Body of pancreas (tissue), 4 donors: ENCODE measurements at regions not wholly inside any gene's neighbourhood (a gene's known extent, or its start where the extent isn't known, plus 50 kb on each side); places are given as distances from the start of the nearest gene placed in this dataset. TPM values are rescaled to one million over a fixed set of nuclear protein-coding genes. Genes with fewer than 3 reads are reported as not detected.

ENCODE experiments used
- ATAC-seq: fragments of 150-250 bp; one replicate; pipeline ENCODE4 v1.9.1; 2016
- DNase-seq, 4 donors: peaks; one replicate each; pipeline ENCODE4 v3.0.0-alpha.2; 2019
- H3K27ac ChIP-seq, 4 donors: fragments of 200-600 bp; sonication (generic); 1 replicate in 3 of 4; 2 replicates in 1 of 4; pipeline versions ENCODE4 v1.5.1 to v1.6.1; 2016 to 2019; ENCODE audit warnings: mild to moderate bottlenecking in 1 of 4, mixed read lengths in 1 of 4, moderate library complexity in 1 of 4
- H3K27me3 ChIP-seq, 2 donors: fragments of 200-600 bp; sonication (generic); one replicate each; pipeline ENCODE4 v1.6.0; 2016; ENCODE audit warnings: mild to moderate bottlenecking in 1 of 2
- H3K36me3 ChIP-seq, 2 donors: fragments of 200-600 bp; sonication (generic); replicated peaks in 1 of 2; 2 replicates each; pipeline ENCODE4 v1.5.1; 2016; ENCODE audit warnings: low read depth in 2 of 2; ENCODE audit not compliant: insufficient read depth in 1 of 2
- H3K4me1 ChIP-seq: fragments of 200-600 bp; sonication (generic); one replicate; pipeline ENCODE4 v1.6.0; 2016
- H3K4me3 ChIP-seq, 2 donors: fragments of 200-600 bp; sonication (generic); 1 replicate in 1 of 2; 2 replicates in 1 of 2; pipeline ENCODE4 v1.5.1; 2016 to 2019
- H3K9me3 ChIP-seq, 3 donors: fragments of 200-600 bp; sonication (generic); 1 replicate in 2 of 3; 2 replicates in 1 of 3; pipeline ENCODE4 v1.5.1; 2016
- CTCF ChIP-seq, 7 experiments: fragments of 450-650 bp in 4 of 7; fragments of 200-600 bp in 3 of 7; sonication (generic) in 3 of 7; IDR thresholded peaks; one replicate each; pipeline ENCODE4 v1.5.1; 2016 to 2019; ENCODE audit warnings: antibody characterized with exemption in 7 of 7
- POLR2A ChIP-seq, 3 donors: fragments of 450-650 bp; IDR thresholded peaks; one replicate each; pipeline ENCODE4 v1.6.1; 2016; ENCODE audit warnings: antibody characterized with exemption in 3 of 3, mild to moderate bottlenecking in 2 of 3
- WGBS, 2 donors: methylation state at CpG; one replicate each; pipeline ENCODE4 v1.1.5; 2017; 5-methylcytosine and 5-hydroxymethylcytosine counted together
- intact Hi-C: fragments of 100-400 bp; cut with DNase I; formaldehyde crosslinking; loops from one replicate; pipeline ENCODE4 v1.15.1; 2023
- microRNA-seq, 2 donors: library from miRNA; unstranded; fragments of <30 nt; microRNA quantifications; one replicate each; pipeline ENCODE4, GENCODE V29; 2016; ENCODE audit warnings: borderline number of aligned reads in 2 of 2, borderline replicate concordance in 2 of 2
- small RNA-seq: library from RNA; depleted of rRNA; stranded (forward); fragments of <200 nt; gene quantifications from one replicate; pipeline ENCODE3, GENCODE V24; 2016

- no peaks in the 10 kb centered on the region for H3K4me1 ChIP-seq
- no peak overlapping the region for H3K4me3 ChIP-seq
- H3K27me3 ChIP-seq: no peaks in the 10 kb centered on the region
- H3K27ac ChIP-seq: no peak overlapping the region
- intact Hi-C loops: no loop called here
- no peak for TF ChIP-seq CTCF (IDR thresholded peaks at IDR 0.05)
- TF ChIP-seq POLR2A (IDR thresholded peaks at IDR 0.05): no peak
- 55 to 63% methylated on average over 6 of the region's 6 CpGs for WGBS, 2 donors
- H3K36me3 ChIP-seq: no peaks in the 10 kb centered on the region
- no peaks in the 10 kb centered on the region for H3K9me3 ChIP-seq
- no peak for DNase-seq
- no peak for ATAC-seq
Observed at GRCh38 chr4:61094854-61095598, 105.1 kb upstream of the ADGRL3 start.

- DNase-seq (no peak), ATAC-seq (no peak)
- 21 to 55% methylated on average over 3 of the region's 3 CpGs for WGBS, 2 donors
Observed at GRCh38 chr4:61128682-61129081, 71.4 kb upstream of the ADGRL3 start.

GRCh38 chr4:61129971-61130370 is 70.2 kb upstream of the ADGRL3 start:
- Histone ChIP-seq H3K4me3 (no peak overlapping the region), H3K27me3 (no peaks in the 10 kb centered on the region), H3K4me1 (no peaks in the 10 kb centered on the region), H3K36me3 (no peaks in the 10 kb centered on the region), H3K27ac (no peak overlapping the region), H3K9me3 (no peaks in the 10 kb centered on the region)
- DNase-seq (no peak), ATAC-seq (no peak)
- intact Hi-C loops: no loop called here
- WGBS, 2 donors: 59 to 66% methylated on average over 5 of the region's 5 CpGs
- no peak for TF ChIP-seq POLR2A (IDR thresholded peaks at IDR 0.05)

More at GRCh38 chr4:61128682-61129081, 71.4 kb upstream of the ADGRL3 start:
- TF ChIP-seq CTCF (IDR thresholded peaks at IDR 0.05): no peak
- TF ChIP-seq POLR2A (IDR thresholded peaks at IDR 0.05): no peak
- H3K4me3 ChIP-seq: no peak overlapping the region
- intact Hi-C loops: no loop called here
- no peaks in the 10 kb centered on the region for H3K4me1 ChIP-seq
- no peaks in the 10 kb centered on the region for H3K9me3 ChIP-seq
- no peak overlapping the region for H3K27ac ChIP-seq
- H3K36me3 ChIP-seq: no peaks in the 10 kb centered on the region
- H3K27me3 ChIP-seq: no peaks in the 10 kb centered on the region

- intact Hi-C loops: no loop called here
Observed at GRCh38 chr4:61143461-61143860, 56.7 kb upstream of the ADGRL3 start.

GRCh38 chr4:61149278-61149677 is 50.8 kb upstream of the ADGRL3 start:
- Histone ChIP-seq H3K36me3 (no peaks in the 10 kb centered on the region), H3K4me1 (no peaks in the 10 kb centered on the region), H3K4me3 (no peak overlapping the region), H3K27me3 (no peaks in the 10 kb centered on the region), H3K27ac (no peak overlapping the region), H3K9me3 (no peaks in the 10 kb centered on the region)
- intact Hi-C loops: no loop called here
- ATAC-seq: no peak
- no peak for DNase-seq
- TF ChIP-seq CTCF (IDR thresholded peaks at IDR 0.05) (no peak), POLR2A (IDR thresholded peaks at IDR 0.05) (no peak)

More at GRCh38 chr4:61143461-61143860, 56.7 kb upstream of the ADGRL3 start:
- 23 to 28% methylated on average over 1 of the region's 1 CpG for WGBS, 2 donors
- no peak overlapping the region for H3K27ac ChIP-seq
- H3K4me1 ChIP-seq: no peaks in the 10 kb centered on the region
- no peaks in the 10 kb centered on the region for H3K9me3 ChIP-seq
- no peaks in the 10 kb centered on the region for H3K36me3 ChIP-seq
- ATAC-seq (no peak), DNase-seq (no peak)
- H3K4me3 ChIP-seq: no peak overlapping the region
- no peaks in the 10 kb centered on the region for H3K27me3 ChIP-seq
- TF ChIP-seq CTCF (IDR thresholded peaks at IDR 0.05) (no peak), POLR2A (IDR thresholded peaks at IDR 0.05) (no peak)

Small RNA genes in the stretch of these regions (microRNA-seq; reads per million reads assigned to microRNA genes)
- 0 reads per million in 2 donors for gene MIR548AG1

Small RNA genes in the stretch of these regions (small RNA-seq; reads per million reads assigned to genes)
- not detected for gene MIR548AG1
- not detected for gene RF00019
- not detected for gene RNU6-1325P
